ENCODE measurements at regions not wholly inside any gene's neighbourhood (a gene's known extent, or its start where the extent isn't known, plus 50 kb on each side); places are given as distances from the start of the nearest gene placed in this dataset.

DNA sequence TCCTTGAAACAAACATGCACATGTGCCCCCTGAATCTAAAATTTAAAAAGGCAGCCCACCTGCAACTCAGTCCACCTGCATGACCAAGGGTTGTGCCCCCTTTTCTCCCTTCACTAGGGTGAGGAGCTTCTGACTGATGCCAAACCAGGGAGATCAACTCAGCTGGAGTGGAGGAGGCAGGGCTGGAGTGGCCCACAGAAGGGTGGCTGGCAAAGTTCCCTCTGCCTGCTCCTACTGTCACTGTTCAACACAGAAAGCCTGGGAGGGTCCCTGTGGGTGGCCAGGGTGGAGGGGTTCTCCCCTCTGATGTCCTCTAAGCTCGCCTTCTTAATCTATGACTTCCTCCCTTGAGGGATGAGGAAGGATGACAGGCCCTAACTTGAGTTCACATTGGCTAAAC, 55.7 kb upstream of the ANTXRL start:
- BruUV-seq (replicated peaks) = no TSS peak
- no peak overlapping the region for H3K4me3 ChIP-seq
- SMC1A ChIA-PET (ENCODE audit: uncharacterized antibody, unreplicated experiment) = no interaction called here
- H3K36me3 ChIP-seq (ENCODE audit: control insufficient read depth in 2 of 2, insufficient read depth in 2 of 2, low read length in 1 of 2) = no peaks in the 10 kb centered on the region
- H2AFZ ChIP-seq (ENCODE audit: control insufficient read depth, low read depth, low read length) = no peak overlapping the region
- POLR2A ChIA-PET = no interaction called here
- H3K4me2 ChIP-seq (ENCODE audit: control insufficient read depth, insufficient read depth) = no peak overlapping the region
- H3K9ac ChIP-seq (ENCODE audit: control insufficient read depth, insufficient read depth, low read length) = no peak overlapping the region
- no peaks in the 10 kb centered on the region; the same call in 2 of the 3 replicates for H3K9me3 ChIP-seq (replicated peaks; ENCODE audit: control insufficient read depth, insufficient read depth, low read length)
- intact Hi-C loops (cut with micrococcal nuclease; ENCODE audit: unreplicated experiment) (no loop called here), in situ Hi-C loops (cut with MboI) (no loop called here)
- H3K4me1 ChIP-seq (ENCODE audit: control insufficient read depth, insufficient read depth, low read length) = no peaks in the 10 kb centered on the region
- no peaks in the 10 kb centered on the region for H3K79me2 ChIP-seq (ENCODE audit: control insufficient read depth, insufficient read depth, low read length)
- H3K27ac ChIP-seq (ENCODE audit: control insufficient read depth, insufficient read depth) = no peak overlapping the region
- no peaks in the 10 kb centered on the region for H4K20me1 ChIP-seq (ENCODE audit: control insufficient read depth, insufficient read depth)
- CTCF ChIA-PET = no interaction called here
- RAD21 ChIA-PET (ENCODE audit: unreplicated experiment) = no interaction called here
- no peaks in the 10 kb centered on the region for H3K27me3 ChIP-seq (replicated peaks in 1 of 2; ENCODE audit: control insufficient read depth in 2 of 2, insufficient read depth in 2 of 2, low read length in 1 of 2)
- WGBS (ENCODE audit: insufficient coverage, insufficient replicate concordance, low lambda C conversion rate, missing lambda C conversion rate) = 0% methylated on average over 1 of the region's 1 CpG
- ATAC-seq = no peak
- no peak for DNase-seq (ENCODE audit: low read depth, low spot score)
- no peak for FAIRE-seq
- no peak for TF ChIP-seq KAT2A (conservative IDR thresholded peaks at IDR 0.05; ENCODE audit: control insufficient read depth, low read depth, low read length)
- TF ChIP-seq EED (IDR thresholded peaks at IDR 0.05; ENCODE audit: low read depth) = no peak
- TF ChIP-seq ZSCAN29 (IDR thresholded peaks at IDR 0.05) = no peak
- no peak for TF ChIP-seq PAX5 (IDR thresholded peaks at IDR 0.05; ENCODE audit: borderline replicate concordance, low read depth, low read length)
- TF ChIP-seq EP300 (IDR thresholded peaks at IDR 0.05; ENCODE audit: borderline replicate concordance in 1 of 2, control insufficient read depth in 1 of 2, low read depth in 2 of 2, low read length in 2 of 2) = no peak
- TF ChIP-seq ZNF217 (IDR thresholded peaks at IDR 0.05) = no peak
- TF ChIP-seq IRF5 (IDR thresholded peaks at IDR 0.05; ENCODE audit: borderline replicate concordance) = no peak
- TF ChIP-seq, protein P1, sequence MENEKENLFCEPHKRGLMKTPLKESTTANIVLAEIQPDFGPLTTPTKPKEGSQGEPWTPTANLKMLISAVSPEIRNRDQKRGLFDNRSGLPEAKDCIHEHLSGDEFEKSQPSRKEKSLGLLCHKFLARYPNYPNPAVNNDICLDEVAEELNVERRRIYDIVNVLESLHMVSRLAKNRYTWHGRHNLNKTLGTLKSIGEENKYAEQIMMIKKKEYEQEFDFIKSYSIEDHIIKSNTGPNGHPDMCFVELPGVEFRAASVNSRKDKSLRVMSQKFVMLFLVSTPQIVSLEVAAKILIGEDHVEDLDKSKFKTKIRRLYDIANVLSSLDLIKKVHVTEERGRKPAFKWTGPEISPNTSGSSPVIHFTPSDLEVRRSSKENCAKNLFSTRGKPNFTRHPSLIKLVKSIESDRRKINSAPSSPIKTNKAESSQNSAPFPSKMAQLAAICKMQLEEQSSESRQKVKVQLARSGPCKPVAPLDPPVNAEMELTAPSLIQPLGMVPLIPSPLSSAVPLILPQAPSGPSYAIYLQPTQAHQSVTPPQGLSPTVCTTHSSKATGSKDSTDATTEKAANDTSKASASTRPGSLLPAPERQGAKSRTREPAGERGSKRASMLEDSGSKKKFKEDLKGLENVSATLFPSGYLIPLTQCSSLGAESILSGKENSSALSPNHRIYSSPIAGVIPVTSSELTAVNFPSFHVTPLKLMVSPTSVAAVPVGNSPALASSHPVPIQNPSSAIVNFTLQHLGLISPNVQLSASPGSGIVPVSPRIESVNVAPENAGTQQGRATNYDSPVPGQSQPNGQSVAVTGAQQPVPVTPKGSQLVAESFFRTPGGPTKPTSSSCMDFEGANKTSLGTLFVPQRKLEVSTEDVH (IDR thresholded peaks at IDR 0.05; ENCODE audit: low read depth, partially characterized antibody) = no peak
- TF ChIP-seq, protein P2, sequence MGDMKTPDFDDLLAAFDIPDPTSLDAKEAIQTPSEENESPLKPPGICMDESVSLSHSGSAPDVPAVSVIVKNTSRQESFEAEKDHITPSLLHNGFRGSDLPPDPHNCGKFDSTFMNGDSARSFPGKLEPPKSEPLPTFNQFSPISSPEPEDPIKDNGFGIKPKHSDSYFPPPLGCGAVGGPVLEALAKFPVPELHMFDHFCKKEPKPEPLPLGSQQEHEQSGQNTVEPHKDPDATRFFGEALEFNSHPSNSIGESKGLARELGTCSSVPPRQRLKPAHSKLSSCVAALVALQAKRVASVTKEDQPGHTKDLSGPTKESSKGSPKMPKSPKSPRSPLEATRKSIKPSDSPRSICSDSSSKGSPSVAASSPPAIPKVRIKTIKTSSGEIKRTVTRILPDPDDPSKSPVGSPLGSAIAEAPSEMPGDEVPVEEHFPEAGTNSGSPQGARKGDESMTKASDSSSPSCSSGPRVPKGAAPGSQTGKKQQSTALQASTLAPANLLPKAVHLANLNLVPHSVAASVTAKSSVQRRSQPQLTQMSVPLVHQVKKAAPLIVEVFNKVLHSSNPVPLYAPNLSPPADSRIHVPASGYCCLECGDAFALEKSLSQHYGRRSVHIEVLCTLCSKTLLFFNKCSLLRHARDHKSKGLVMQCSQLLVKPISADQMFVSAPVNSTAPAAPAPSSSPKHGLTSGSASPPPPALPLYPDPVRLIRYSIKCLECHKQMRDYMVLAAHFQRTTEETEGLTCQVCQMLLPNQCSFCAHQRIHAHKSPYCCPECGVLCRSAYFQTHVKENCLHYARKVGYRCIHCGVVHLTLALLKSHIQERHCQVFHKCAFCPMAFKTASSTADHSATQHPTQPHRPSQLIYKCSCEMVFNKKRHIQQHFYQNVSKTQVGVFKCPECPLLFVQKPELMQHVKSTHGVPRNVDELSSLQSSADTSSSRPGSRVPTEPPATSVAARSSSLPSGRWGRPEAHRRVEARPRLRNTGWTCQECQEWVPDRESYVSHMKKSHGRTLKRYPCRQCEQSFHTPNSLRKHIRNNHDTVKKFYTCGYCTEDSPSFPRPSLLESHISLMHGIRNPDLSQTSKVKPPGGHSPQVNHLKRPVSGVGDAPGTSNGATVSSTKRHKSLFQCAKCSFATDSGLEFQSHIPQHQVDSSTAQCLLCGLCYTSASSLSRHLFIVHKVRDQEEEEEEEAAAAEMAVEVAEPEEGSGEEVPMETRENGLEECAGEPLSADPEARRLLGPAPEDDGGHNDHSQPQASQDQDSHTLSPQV (IDR thresholded peaks at IDR 0.05) = no peak
- no peak for TF ChIP-seq ZBTB40 (IDR thresholded peaks at IDR 0.05; ENCODE audit: borderline replicate concordance)
- TF ChIP-seq FOXM1 (IDR thresholded peaks at IDR 0.05; ENCODE audit: low read depth, low read length) = no peak
- no peak for TF ChIP-seq BCL11A (IDR thresholded peaks at IDR 0.05; ENCODE audit: low read depth, low read length)
- TF ChIP-seq ZZZ3 (IDR thresholded peaks at IDR 0.05; ENCODE audit: control insufficient read depth, insufficient read length, low read depth) = no peak
